AG20443 (cell line): ENCODE measurements at regions not wholly inside any gene's neighbourhood (a gene's known extent, or its start where the extent isn't known, plus 50 kb on each side); places are given as distances from the start of the nearest gene placed in this dataset.
"Not testable (repeated sequence)": the region's sequence is repeated elsewhere in the genome, so short reads cannot be mapped to it uniquely, and the experiment has no call there.

Experiments used
- DNase-seq: peaks from one replicate; pipeline ENCODE4 v3.0.0; 2012; ENCODE audit warnings: low spot score, mixed read lengths

DNA sequence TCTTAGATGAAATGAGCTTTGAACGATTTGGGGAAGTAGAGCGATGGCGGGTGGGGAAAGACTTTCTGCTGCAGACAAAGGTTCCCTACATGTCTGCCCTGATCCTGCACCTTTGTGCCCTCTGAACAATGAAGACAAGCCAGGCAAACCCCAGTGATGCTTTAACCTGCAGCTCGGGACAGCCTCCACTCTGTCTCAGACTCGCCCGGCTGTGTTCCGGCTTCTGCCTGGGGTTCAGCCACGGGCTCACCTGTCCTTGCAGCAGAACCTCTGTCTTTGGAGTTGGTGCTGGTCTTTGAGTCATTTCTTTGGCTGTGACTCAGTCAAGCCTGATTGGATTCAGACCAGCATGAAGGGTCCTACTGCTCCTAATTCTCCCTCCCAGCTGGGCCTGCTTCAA, 823.6 kb upstream of the TPTE start:
- not testable (repeated sequence) for DNase-seq

DNA sequence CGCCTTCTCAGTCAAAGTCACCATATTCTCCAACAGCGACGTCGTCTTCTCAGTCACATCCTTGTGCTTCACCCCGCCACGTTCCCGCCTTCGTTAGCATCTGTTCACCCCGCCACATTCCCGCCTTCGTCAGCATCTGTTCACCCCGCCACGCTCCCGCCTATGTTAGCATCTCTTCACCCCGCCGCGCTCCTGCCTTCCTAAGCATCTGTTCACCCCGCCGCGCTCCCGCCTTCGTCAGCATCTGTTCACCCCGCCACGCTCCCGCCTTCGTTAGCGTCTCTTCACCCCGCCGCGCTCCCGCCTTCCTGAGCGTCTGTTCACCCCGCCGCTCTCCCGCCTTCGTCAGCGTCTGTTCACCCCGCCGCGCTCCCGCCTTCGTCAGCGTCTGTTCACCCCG, 816.4 kb upstream of the TPTE start:
- not testable (repeated sequence) for DNase-seq

DNA sequence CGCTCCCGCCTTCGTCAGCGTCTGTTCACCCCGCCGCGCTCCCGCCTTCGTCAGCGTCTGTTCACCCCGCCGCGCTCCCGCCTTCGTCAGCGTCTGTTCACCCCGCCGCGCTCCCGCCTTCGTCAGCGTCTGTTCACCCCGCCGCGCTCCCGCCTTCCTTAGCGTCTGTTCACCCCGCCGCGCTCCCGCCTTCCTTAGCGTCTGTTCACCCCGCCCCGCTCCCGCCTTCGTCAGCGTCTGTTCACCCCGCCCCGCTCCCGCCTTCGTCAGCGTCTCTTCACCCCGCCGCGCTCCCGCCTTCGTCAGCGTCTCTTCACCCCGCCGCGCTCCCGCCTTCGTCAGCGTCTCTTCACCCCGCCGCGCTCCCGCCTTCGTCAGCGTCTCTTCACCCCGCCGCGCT, 815.9 kb upstream of the TPTE start:
- DNase-seq = not testable (repeated sequence)

DNA sequence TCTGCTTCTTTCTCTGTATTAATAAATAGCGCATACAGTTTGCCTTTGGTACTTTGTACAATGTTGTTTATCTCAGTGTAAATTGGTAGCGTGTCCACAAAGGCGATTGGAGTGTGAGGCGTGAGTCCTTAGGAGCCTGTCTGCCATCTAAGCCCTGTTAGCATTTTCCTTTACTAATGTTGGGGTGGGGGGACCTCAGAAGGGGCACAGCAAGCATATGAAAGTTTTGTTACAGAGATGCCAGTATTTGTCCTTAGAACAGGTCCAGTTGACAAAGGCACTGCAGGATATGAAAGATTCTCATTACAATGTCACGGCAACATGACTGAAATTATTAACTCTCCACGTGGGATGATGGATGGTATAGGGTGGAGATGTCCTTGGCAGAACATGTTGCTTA, 796.8 kb upstream of the TPTE start:
- DNase-seq = not testable (repeated sequence)

DNA sequence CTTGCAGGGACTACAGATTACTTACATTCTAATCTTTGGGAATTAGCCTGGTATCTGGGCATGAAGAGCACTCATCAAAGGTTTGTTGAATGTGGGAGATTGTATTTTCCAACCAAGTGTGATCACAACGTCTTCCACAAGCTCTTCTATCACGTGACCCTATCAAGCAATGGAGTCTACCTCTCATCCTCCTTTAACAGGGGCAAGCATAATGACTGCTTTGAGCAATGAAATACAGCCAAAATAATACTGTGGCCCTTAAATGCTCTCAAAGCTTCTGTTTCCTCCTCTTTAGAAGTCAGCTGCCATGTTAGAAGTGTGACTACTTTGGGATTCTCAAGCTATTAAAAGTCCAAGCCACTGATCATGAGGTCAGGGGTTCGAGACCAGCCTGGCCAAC, 794.2 kb upstream of the TPTE start:
- DNase-seq = not testable (repeated sequence)

DNA sequence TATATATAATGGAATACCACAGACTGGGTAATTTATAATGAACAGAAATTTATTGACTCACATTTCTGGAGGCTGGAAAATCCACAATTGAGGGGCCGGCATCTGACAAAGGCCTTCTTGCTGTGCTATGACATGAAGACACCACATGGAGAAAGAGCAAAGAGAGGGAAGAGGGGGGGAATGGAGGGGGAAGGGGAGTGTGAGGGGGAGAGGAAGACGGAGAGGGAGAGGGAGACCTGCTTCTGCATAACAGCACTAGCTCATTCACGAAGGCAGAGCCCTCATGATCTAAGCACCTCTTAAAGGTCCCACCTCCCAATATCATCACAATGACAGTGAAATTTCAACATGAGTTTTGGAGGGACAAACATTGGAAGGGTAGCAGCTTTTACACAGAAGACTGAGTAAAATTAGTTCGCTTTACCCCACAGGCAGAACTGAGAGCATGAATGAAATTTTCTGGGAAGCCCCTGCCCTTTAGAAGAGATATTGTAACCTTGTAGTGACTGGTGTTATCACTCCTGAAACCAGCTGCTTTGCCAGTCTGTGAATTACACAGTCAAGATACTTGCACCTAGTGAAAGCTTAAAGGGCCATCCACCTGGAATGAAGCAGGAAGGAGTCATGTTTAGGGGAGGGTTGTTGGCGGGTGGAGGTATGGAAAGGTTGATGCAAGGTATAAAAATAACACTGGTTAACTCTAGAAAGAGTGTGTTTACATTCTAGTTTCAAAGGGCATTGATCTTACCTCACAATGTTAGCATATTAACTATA, 793.0 kb upstream of the TPTE start:
- not testable (repeated sequence) for DNase-seq

DNA sequence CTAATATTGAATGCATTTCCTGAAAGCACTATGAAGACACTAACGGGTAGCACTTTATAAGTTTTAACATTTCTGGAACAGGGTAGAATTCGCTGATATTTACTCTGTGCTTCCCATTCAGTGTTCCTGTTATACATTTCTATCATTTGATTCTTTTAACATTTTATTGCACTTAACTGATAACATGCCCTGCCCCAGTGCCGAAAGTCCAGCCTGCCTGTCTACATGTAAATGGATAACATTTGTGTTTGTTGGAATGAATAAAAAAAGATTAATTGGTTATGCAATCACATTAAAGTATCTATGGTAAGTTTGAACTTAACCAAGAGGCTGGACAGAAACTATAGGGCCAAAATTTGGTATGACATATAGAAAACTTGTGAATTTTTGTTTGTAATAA, 790.5 kb upstream of the TPTE start:
- DNase-seq = no peak

DNA sequence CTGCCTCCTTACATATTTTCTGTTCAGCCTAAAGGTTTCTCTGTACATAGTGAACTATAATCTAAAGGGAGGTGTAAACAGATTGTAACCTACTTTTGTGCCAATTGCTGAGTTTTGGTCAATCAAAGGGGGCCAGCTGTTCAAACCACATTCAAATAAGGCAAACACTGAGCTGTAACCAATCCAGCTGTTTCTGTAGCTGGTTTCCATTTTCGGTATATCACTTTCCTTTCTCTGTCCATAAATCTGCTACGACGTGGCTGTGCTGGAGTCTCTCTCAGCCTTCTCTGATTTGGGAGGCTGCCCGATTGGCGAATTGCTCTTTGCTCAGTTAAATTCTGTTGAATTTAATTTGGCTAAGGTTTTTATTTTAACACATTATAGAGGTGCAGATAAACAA, 790.1 kb upstream of the TPTE start:
- not testable (repeated sequence) for DNase-seq

GRCh38 chr21:9732605-9733004, 788.8 kb upstream of the TPTE start:
- DNase-seq = not testable (repeated sequence)

DNA sequence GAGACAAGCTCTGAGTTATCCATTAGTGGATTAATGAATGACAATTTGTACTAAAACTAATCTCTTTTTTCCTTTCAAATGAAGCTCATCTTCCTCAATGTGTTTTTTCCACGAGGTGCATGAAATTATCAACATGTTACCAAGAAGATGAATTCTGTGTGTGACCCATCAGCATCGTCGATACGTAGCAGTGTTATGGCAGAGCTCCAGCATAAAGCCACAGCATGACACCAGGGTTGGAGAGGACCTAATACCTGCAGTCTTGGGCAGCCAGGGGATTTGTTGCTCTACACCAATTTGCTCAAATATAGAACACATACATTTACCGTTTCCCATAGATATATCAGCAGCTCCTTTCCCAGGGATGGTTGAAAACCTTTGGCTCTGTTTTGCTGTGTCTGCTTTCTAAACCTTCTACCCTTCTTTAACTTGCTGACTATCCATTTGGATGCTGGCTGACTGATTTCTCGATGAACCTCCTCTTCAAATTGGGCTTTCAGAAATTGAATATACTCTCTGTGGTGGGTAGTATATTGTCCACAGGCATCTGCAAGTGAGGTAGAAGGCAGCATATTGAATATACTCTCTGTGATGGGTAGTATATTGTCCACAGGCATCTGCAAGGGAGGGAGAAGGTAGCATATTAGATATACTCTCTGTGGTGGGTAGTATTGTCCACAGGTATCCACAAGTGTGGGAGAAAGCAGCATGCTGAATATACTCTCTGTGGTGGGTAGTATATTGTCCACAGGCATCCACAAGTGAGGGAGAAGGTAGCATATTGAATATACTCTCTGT, 787.4 kb upstream of the TPTE start:
- DNase-seq = not testable (repeated sequence)

- no peak for DNase-seq
Observed at GRCh38 chr21:9735421-9735961, 785.9 kb upstream of the TPTE start.

GRCh38 chr21:9737301-9737700, 784.1 kb upstream of the TPTE start:
- DNase-seq = not testable (repeated sequence)

DNA sequence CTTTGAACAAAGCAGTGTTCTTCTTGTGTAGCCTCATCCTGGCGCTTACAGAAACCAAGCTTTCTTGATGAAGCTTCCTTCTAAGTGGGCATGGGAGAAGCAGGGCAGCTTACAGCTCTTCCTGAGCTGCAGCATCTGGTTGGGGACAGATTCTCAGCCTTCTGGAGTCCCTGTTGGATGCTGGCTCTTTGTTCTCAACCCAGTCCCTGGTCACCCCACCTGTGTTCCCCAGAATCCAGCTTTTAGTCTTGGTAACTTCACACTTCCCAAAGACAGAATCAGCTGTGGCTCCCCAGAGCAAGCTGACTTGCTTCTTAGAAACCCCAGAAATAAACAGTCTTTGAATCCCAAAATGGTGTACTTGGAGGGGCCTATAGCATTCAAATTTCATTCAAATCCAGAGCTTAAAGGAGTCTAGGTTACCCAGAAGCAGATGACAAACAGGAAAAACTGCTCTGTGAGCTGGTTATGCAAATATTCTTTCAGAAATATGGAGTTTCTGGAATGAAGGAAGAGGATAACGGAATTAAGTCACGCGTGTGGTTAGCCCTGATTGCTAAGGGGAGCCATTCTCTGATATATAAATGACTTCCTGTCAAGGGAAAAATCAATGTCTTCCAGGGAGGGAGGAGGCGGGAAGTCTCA, 783.4 kb upstream of the TPTE start:
- DNase-seq = not testable (repeated sequence)

DNA sequence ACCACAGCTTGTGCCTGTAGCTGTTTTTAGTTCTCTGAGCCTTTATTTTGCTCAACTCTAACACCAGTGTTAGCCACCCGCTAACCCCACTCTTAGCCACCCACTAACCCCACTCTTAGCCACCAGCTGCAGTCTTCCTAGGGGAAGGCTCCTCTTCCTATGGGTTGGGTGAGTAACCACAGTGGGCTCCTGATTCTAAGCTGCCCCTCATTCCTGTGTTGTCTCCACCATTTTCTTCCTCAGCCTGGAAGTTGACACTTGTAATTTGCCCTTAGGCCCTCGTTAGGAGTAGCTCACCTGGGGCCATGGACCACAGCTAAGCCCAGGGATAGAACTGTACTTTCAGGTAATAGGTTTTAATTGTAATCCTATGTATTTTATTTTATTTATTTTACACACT, 782.9 kb upstream of the TPTE start:
- no peak for DNase-seq

GRCh38 chr21:9739240-9739639, 782.1 kb upstream of the TPTE start:
- DNase-seq = no peak

DNA sequence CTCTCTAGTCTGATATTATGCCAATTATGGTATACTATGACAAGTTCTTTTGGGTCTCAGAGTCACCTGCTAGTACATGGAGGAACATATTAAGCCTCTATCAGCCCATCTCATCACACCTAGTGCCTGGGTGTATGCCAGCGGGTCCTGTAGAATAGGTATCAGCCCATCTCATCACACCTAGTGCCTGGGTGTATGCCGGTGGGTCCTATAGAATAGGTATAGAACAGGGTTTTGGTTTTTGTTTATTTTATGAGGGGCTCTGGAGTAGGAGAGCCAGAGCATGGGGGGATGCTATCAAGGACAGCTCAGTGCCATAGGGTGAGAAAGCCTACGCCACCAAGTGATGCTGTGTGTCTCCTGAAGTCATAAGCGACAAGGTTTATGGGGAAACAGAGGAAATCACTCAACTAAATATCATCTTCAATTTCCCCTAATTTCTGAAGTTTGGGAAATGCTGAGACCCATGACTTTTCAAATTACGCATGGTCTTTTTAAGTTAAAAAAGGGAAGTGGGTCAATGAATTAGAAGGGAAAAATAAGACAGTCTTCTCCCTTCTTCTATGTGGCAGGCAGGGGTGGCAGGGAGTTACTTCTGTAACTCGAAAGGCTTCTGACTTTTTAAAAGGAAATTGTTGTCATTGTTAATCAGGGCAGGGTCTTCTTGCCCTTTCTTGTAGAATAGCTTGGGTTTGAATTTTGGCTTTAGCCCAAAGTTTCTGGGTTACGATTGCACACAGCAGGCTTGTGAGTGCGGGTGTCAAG, 781.0 kb upstream of the TPTE start:
- not testable (repeated sequence) for DNase-seq

GRCh38 chr21:9740991-9741742, 780.2 kb upstream of the TPTE start:
- not testable (repeated sequence) for DNase-seq

GRCh38 chr21:9743566-9743965, 777.8 kb upstream of the TPTE start:
- DNase-seq = not testable (repeated sequence)

- not testable (repeated sequence) for DNase-seq
Observed at GRCh38 chr21:9744166-9744565, 777.2 kb upstream of the TPTE start.

DNA sequence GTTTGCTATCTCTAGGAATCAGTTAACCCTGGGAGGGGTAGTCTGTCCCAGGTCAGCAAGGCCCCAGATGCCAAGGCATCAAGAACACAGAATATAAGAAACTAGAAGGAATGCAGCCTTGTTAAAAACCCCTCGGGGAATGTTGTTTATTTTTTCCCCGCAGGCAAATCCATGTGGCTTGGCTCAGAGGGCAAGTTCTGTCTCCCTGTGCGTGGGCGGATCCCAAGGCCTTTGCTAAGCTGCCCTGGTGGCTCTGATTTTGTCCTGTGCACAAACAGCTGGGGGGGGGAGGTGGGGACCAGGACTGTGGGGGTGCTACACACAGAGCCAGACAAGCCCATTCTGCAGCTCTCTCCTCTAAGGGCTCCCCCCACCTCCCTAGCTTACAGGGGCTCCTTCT, 776.8 kb upstream of the TPTE start:
- not testable (repeated sequence) for DNase-seq
